Gastroesophageal sphincter (tissue), 3 donors: ENCODE measurements at regions not wholly inside any gene's neighbourhood (a gene's known extent, or its start where the extent isn't known, plus 50 kb on each side); places are given as distances from the start of the nearest gene placed in this dataset.

Source experiments
- POLR2A ChIP-seq, 2 donors: fragments of 450-650 bp; IDR thresholded peaks; one replicate each; pipeline ENCODE4 v1.6.1; 2017; ENCODE audit warnings: antibody characterized with exemption in 2 of 2, mild to moderate bottlenecking in 2 of 2, moderate library complexity in 1 of 2
- TF ChIP-seq, protein P1 (sequence below), 4 experiments: fragments of 200-600 bp in 2 of 4; fragments of 450-650 bp in 2 of 4; sonication (generic) in 1 of 4; IDR thresholded peaks; one replicate each; pipeline ENCODE4 v1.5.1; 2017 to 2019; ENCODE audit warnings: antibody characterized with exemption in 4 of 4, mild to moderate bottlenecking in 2 of 4, moderate library complexity in 2 of 4

DNA sequence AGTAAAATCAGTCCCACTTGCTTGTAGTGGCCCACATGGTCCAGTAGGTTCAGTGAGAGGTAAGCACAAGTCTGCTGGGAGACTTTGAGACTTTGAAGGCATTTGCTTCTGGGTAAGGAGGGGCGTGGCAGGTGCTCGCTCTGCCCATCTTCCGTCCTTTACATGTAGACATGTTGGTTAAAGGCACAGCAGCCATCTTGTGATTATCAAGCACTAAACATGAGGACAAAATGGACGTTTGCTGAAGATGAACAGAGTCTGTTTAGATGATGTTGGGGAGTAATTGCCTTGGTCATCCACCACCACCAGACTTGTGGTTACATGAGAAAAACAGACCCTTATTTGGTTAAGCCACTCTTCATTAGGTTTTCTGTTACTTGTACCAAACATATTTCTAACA is 252.8 kb upstream of the PARD3B start:
- TF ChIP-seq POLR2A (IDR thresholded peaks at IDR 0.05) = no peak
- TF ChIP-seq, protein P1, sequence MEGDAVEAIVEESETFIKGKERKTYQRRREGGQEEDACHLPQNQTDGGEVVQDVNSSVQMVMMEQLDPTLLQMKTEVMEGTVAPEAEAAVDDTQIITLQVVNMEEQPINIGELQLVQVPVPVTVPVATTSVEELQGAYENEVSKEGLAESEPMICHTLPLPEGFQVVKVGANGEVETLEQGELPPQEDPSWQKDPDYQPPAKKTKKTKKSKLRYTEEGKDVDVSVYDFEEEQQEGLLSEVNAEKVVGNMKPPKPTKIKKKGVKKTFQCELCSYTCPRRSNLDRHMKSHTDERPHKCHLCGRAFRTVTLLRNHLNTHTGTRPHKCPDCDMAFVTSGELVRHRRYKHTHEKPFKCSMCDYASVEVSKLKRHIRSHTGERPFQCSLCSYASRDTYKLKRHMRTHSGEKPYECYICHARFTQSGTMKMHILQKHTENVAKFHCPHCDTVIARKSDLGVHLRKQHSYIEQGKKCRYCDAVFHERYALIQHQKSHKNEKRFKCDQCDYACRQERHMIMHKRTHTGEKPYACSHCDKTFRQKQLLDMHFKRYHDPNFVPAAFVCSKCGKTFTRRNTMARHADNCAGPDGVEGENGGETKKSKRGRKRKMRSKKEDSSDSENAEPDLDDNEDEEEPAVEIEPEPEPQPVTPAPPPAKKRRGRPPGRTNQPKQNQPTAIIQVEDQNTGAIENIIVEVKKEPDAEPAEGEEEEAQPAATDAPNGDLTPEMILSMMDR (IDR thresholded peaks at IDR 0.05) = no peak
